ENCODE measurements at regions not wholly inside any gene's neighbourhood (a gene's known extent, or its start where the extent isn't known, plus 50 kb on each side); places are given as distances from the start of the nearest gene placed in this dataset.

GRCh38 chr4:32094987-32095386, 1374.8 kb downstream of the PCDH7 start:
- Histone ChIP-seq H3K4me2 (ENCODE audit: low read length) (no peak overlapping the region), H4K20me1 (ENCODE audit: insufficient read depth, low read length) (no peaks in the 10 kb centered on the region), H2AFZ (ENCODE audit: low read length) (no peak overlapping the region), H3K4me3 (ENCODE audit: low read depth, low read length, poor library complexity, severe bottlenecking) (no peak overlapping the region), H3K9me2 (ENCODE audit: low read depth, low read length) (no peaks in the 10 kb centered on the region), H3K9me3 (ENCODE audit: low read length) (no peaks in the 10 kb centered on the region), H3K79me2 (ENCODE audit: insufficient read depth, low read length) (no peaks in the 10 kb centered on the region), H3K36me3 (ENCODE audit: insufficient read depth, low read length) (no peaks in the 10 kb centered on the region), H3K27ac (ENCODE audit: low read depth, low read length, poor library complexity, severe bottlenecking) (no peak overlapping the region), H3K27me3 (ENCODE audit: insufficient read depth, low read length) (no peaks in the 10 kb centered on the region), H3K4me1 (ENCODE audit: insufficient read depth, low read length, severe bottlenecking) (no peaks in the 10 kb centered on the region), H3F3A (ENCODE audit: insufficient read depth, low read length) (no peaks in the 10 kb centered on the region), H3K9ac (ENCODE audit: low read length) (no peak overlapping the region)
- TF ChIP-seq EZH2 (IDR thresholded peaks at IDR 0.05; ENCODE audit: borderline replicate concordance, low read length) = no peak
- TF ChIP-seq, protein P1, sequence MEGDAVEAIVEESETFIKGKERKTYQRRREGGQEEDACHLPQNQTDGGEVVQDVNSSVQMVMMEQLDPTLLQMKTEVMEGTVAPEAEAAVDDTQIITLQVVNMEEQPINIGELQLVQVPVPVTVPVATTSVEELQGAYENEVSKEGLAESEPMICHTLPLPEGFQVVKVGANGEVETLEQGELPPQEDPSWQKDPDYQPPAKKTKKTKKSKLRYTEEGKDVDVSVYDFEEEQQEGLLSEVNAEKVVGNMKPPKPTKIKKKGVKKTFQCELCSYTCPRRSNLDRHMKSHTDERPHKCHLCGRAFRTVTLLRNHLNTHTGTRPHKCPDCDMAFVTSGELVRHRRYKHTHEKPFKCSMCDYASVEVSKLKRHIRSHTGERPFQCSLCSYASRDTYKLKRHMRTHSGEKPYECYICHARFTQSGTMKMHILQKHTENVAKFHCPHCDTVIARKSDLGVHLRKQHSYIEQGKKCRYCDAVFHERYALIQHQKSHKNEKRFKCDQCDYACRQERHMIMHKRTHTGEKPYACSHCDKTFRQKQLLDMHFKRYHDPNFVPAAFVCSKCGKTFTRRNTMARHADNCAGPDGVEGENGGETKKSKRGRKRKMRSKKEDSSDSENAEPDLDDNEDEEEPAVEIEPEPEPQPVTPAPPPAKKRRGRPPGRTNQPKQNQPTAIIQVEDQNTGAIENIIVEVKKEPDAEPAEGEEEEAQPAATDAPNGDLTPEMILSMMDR (IDR thresholded peaks at IDR 0.05; ENCODE audit: low read length) = no peak

- H3K4me2 ChIP-seq (ENCODE audit: low read length) = no peak overlapping the region
- H4K20me1 ChIP-seq (ENCODE audit: insufficient read depth, low read length) = no peaks in the 10 kb centered on the region
- H3K4me3 ChIP-seq (ENCODE audit: low read depth, low read length, poor library complexity, severe bottlenecking) = no peak overlapping the region
- TF ChIP-seq, protein P1 (IDR thresholded peaks at IDR 0.05; ENCODE audit: low read length) = no peak
- no peak for TF ChIP-seq EZH2 (IDR thresholded peaks at IDR 0.05; ENCODE audit: borderline replicate concordance, low read length)
- no peak overlapping the region for H3K9ac ChIP-seq (ENCODE audit: low read length)
- H3K9me2 ChIP-seq (ENCODE audit: low read depth, low read length) = no peaks in the 10 kb centered on the region
- H3K4me1 ChIP-seq (ENCODE audit: insufficient read depth, low read length, severe bottlenecking) = no peaks in the 10 kb centered on the region
- no peaks in the 10 kb centered on the region for H3F3A ChIP-seq (ENCODE audit: insufficient read depth, low read length)
- H3K79me2 ChIP-seq (ENCODE audit: insufficient read depth, low read length) = no peaks in the 10 kb centered on the region
- H3K36me3 ChIP-seq (ENCODE audit: insufficient read depth, low read length) = no peaks in the 10 kb centered on the region
- H3K27me3 ChIP-seq (ENCODE audit: insufficient read depth, low read length) = no peaks in the 10 kb centered on the region
- H3K27ac ChIP-seq (ENCODE audit: low read depth, low read length, poor library complexity, severe bottlenecking) = no peak overlapping the region
- H3K9me3 ChIP-seq (ENCODE audit: low read length) = no peaks in the 10 kb centered on the region
- no peak overlapping the region for H2AFZ ChIP-seq (ENCODE audit: low read length)
Observed at GRCh38 chr4:32102896-32103295, 1382.7 kb downstream of the PCDH7 start.

- no peak for TF ChIP-seq EZH2 (IDR thresholded peaks at IDR 0.05; ENCODE audit: borderline replicate concordance, low read length)
- TF ChIP-seq, protein P1 (IDR thresholded peaks at IDR 0.05; ENCODE audit: low read length) = no peak
- Histone ChIP-seq H3K9me2 (ENCODE audit: low read depth, low read length) (no peaks in the 10 kb centered on the region), H3K9ac (ENCODE audit: low read length) (no peak overlapping the region), H3K4me1 (ENCODE audit: insufficient read depth, low read length, severe bottlenecking) (no peaks in the 10 kb centered on the region), H4K20me1 (ENCODE audit: insufficient read depth, low read length) (no peaks in the 10 kb centered on the region), H3K9me3 (ENCODE audit: low read length) (no peaks in the 10 kb centered on the region), H3K4me2 (ENCODE audit: low read length) (no peak overlapping the region), H3K27me3 (ENCODE audit: insufficient read depth, low read length) (no peaks in the 10 kb centered on the region), H2AFZ (ENCODE audit: low read length) (no peak overlapping the region), H3K79me2 (ENCODE audit: insufficient read depth, low read length) (no peaks in the 10 kb centered on the region), H3K4me3 (ENCODE audit: low read depth, low read length, poor library complexity, severe bottlenecking) (no peak overlapping the region), H3F3A (ENCODE audit: insufficient read depth, low read length) (no peaks in the 10 kb centered on the region), H3K27ac (ENCODE audit: low read depth, low read length, poor library complexity, severe bottlenecking) (no peak overlapping the region), H3K36me3 (ENCODE audit: insufficient read depth, low read length) (no peaks in the 10 kb centered on the region)
Observed at GRCh38 chr4:32106767-32107166, 1386.6 kb downstream of the PCDH7 start.

All from OCI-LY1 (cell line).